ELF-1 (cell line): ENCODE measurements at regions not wholly inside any gene's neighbourhood (a gene's known extent, or its start where the extent isn't known, plus 50 kb on each side); places are given as distances from the start of the nearest gene placed in this dataset.
"Not testable (repeated sequence)": the region's sequence is repeated elsewhere in the genome, so short reads cannot be mapped to it uniquely, and the experiment has no call there.

ENCODE experiments used
- DNase-seq: peaks from one replicate; pipeline ENCODE4 v3.0.0-alpha.2; 2016; ENCODE audit warnings: low read depth, low spot score

- no peak for DNase-seq
These were observed 510.1 kb downstream of the ARL4A start for GRCh38 chr7:13197501-13197900.

- DNase-seq: no peak
These were observed 510.6 kb downstream of the ARL4A start for GRCh38 chr7:13198036-13198435.

GRCh38 chr7:13198727-13199126 lies 511.3 kb downstream of the ARL4A start:
- DNase-seq: no peak

- DNase-seq: no peak
These were observed 514.2 kb downstream of the ARL4A start for GRCh38 chr7:13201628-13202027.

GRCh38 chr7:13217768-13218167 lies 530.3 kb downstream of the ARL4A start:
- no peak for DNase-seq

- no peak for DNase-seq
These were observed 537.6 kb downstream of the ARL4A start for GRCh38 chr7:13225068-13225467.

- DNase-seq: no peak
These were observed 539.0 kb downstream of the ARL4A start for GRCh38 chr7:13226385-13226784.

GRCh38 chr7:13231216-13231615 lies 543.8 kb downstream of the ARL4A start:
- DNase-seq: no peak

- no peak for DNase-seq
These were observed 548.0 kb downstream of the ARL4A start for GRCh38 chr7:13235436-13235835.

- no peak for DNase-seq
These were observed 548.6 kb downstream of the ARL4A start for GRCh38 chr7:13236026-13236425.

GRCh38 chr7:13240349-13240748 lies 552.9 kb downstream of the ARL4A start:
- no peak for DNase-seq

GRCh38 chr7:13241416-13241815 lies 554.0 kb downstream of the ARL4A start:
- no peak for DNase-seq

GRCh38 chr7:13257661-13258060 lies 570.2 kb downstream of the ARL4A start:
- DNase-seq: no peak

GRCh38 chr7:13258386-13258785 lies 571.0 kb downstream of the ARL4A start:
- DNase-seq: no peak

- no peak for DNase-seq
These were observed 572.5 kb downstream of the ARL4A start for GRCh38 chr7:13259930-13260329.

- no peak for DNase-seq
These were observed 575.6 kb downstream of the ARL4A start for GRCh38 chr7:13262929-13263530.

- DNase-seq: no peak
These were observed 577.8 kb downstream of the ARL4A start for GRCh38 chr7:13265271-13265670.

GRCh38 chr7:13274205-13274604 lies 586.8 kb downstream of the ARL4A start:
- not testable (repeated sequence) for DNase-seq

- DNase-seq: no peak
These were observed 589.5 kb downstream of the ARL4A start for GRCh38 chr7:13276977-13277376.

GRCh38 chr7:13278020-13278419 lies 590.6 kb downstream of the ARL4A start:
- DNase-seq: no peak

- no peak for DNase-seq
These were observed 592.5 kb downstream of the ARL4A start for GRCh38 chr7:13279854-13280435.

GRCh38 chr7:13282377-13282980 lies 595.0 kb downstream of the ARL4A start:
- DNase-seq: no peak

- no peak for DNase-seq
These were observed 599.5 kb downstream of the ARL4A start for GRCh38 chr7:13286916-13287315.
